ENCODE measurements at regions not wholly inside any gene's neighbourhood (a gene's known extent, or its start where the extent isn't known, plus 50 kb on each side); places are given as distances from the start of the nearest gene placed in this dataset.

DNA sequence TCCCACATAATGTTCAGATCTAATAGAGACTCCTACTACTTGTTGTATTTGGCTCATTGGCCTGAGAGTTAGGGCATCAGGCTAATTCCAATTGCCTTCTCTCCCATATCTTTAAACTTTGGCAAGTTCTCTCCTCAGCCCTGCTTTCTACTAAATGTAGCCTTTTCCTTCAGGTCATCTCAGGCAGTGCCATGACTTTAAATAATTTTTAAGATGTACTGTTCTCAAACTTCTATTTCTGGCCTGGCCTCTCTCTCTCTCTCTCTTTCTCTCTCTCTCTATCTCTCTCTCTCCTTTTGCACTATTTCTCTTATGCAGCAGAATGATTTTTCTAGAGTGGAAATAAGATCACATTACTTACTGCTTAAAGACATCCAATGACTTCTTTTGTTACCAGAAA is 114.5 kb upstream of the PAQR3 start:
- H3K27ac ChIP-seq (ENCODE audit: low read length) = no peak overlapping the region
- no peak for DNase-seq
- H3K4me1 ChIP-seq (ENCODE audit: control insufficient read depth, insufficient read depth, low read length) = no peaks in the 10 kb centered on the region
- H3K9me3 ChIP-seq (ENCODE audit: control insufficient read depth, low read depth, low read length) = no peaks in the 10 kb centered on the region
- H3K27me3 ChIP-seq (ENCODE audit: control insufficient read depth, insufficient read depth, low read length) = no peaks in the 10 kb centered on the region
- no peak overlapping the region for H3K4me3 ChIP-seq (ENCODE audit: low read length)
- no peaks in the 10 kb centered on the region for H3K36me3 ChIP-seq (ENCODE audit: control insufficient read depth, insufficient read depth, low read length)

DNA sequence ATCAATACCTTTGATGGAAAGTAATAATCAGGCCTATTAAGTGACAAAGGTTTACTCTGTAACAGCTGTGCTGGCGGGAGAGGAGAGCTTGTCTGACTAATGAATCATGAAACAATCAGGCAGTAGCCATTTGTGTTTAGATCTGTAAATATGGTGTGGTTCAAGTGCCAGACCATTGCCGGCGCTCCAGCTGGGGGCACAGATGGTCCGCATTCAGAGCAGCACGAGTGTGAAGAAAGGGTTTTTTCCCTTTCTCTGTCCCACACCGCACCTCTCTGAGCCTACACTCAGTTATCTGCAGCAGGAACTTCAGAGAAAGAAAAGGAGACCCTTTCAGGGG is 111.3 kb upstream of the PAQR3 start:
- Histone ChIP-seq H3K36me3 (ENCODE audit: control insufficient read depth, insufficient read depth, low read length) (no peaks in the 10 kb centered on the region), H3K27ac (ENCODE audit: low read length) (no peak overlapping the region), H3K27me3 (ENCODE audit: control insufficient read depth, insufficient read depth, low read length) (no peaks in the 10 kb centered on the region), H3K9me3 (ENCODE audit: control insufficient read depth, low read depth, low read length) (no peaks in the 10 kb centered on the region), H3K4me1 (ENCODE audit: control insufficient read depth, insufficient read depth, low read length) (no peaks in the 10 kb centered on the region), H3K4me3 (ENCODE audit: low read length) (no peak overlapping the region)
- DNase-seq = peak in 1 of 2 donors; percentile 22
- WGBS (ENCODE audit: insufficient coverage, low lambda C conversion rate) = no CpG with 5 or more reads among the region's 6 CpGs

DNA sequence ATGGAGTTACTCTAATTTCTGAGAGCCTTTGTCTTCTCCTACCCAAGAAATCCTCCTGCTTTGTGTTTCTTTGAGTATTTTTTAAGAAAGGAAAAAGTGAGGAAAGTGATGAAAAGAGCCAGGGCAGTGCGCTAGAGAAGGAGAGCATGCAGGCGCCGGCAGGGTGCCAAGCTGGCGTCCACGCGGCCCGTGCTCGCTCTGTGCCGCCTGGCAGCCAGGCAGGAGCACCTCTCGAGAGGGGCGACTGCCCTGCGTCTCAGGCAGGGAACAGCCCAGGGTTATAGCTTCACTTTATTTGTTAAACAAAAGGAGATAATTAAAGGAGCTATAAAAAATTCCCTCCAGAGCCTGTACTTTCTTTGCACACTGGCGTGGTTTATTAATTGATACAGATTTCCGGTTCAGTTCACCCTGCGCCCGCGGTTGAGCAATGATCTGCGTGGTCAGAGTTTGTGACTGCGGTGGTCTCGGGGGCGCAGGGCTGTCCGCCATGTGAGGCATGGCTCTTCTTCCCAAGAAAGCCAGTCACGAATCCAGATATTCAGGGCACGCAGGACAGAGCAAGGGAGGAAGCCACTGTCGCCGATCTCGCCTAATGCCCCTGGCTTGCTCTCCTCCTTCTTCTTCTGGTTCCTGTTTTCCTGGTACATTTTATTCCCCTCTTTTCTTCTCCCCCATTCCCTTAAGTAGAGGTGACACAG is 110.8 kb upstream of the PAQR3 start:
- no peak for DNase-seq
- H3K4me1 ChIP-seq (ENCODE audit: control insufficient read depth, insufficient read depth, low read length) = no peaks in the 10 kb centered on the region
- H3K27ac ChIP-seq (ENCODE audit: low read length) = no peak overlapping the region
- no peak overlapping the region for H3K4me3 ChIP-seq (ENCODE audit: low read length)
- WGBS (ENCODE audit: insufficient coverage, low lambda C conversion rate) = 90% methylated on average over 2 of the region's 27 CpGs
- H3K9me3 ChIP-seq (ENCODE audit: control insufficient read depth, low read depth, low read length) = no peaks in the 10 kb centered on the region
- H3K36me3 ChIP-seq (ENCODE audit: control insufficient read depth, insufficient read depth, low read length) = no peaks in the 10 kb centered on the region
- no peaks in the 10 kb centered on the region for H3K27me3 ChIP-seq (ENCODE audit: control insufficient read depth, insufficient read depth, low read length)

DNA sequence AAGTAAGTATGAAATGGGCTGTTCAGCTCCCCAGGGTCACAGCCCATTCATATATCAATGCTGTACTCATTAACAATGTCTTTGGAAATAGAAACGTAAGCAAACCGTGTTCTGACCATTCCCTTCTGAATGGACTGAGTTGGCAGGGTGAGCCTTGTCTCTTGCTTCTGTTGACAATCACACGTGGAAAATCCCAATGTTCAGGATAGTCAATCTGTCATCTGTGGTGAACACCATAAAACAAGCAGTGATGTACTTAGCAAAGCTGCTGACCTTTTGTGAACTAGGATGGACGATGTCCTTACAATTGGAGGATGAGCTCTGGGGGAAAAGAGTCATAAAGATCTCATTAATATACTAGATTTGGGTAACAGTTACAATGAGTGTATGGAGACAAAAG is 109.6 kb upstream of the PAQR3 start:
- WGBS (ENCODE audit: insufficient coverage, low lambda C conversion rate) = no CpG with 5 or more reads among the region's 4 CpGs
- peaks cover 4% of the 10 kb centered on the region for H3K4me1 ChIP-seq (ENCODE audit: control insufficient read depth, insufficient read depth, low read length)
- no peak overlapping the region for H3K27ac ChIP-seq (ENCODE audit: low read length)
- DNase-seq = no peak
- no peak overlapping the region for H3K4me3 ChIP-seq (ENCODE audit: low read length)
- no peaks in the 10 kb centered on the region for H3K36me3 ChIP-seq (ENCODE audit: control insufficient read depth, insufficient read depth, low read length)
- H3K27me3 ChIP-seq (ENCODE audit: control insufficient read depth, insufficient read depth, low read length) = no peaks in the 10 kb centered on the region
- H3K9me3 ChIP-seq (ENCODE audit: control insufficient read depth, low read depth, low read length) = no peaks in the 10 kb centered on the region

DNA sequence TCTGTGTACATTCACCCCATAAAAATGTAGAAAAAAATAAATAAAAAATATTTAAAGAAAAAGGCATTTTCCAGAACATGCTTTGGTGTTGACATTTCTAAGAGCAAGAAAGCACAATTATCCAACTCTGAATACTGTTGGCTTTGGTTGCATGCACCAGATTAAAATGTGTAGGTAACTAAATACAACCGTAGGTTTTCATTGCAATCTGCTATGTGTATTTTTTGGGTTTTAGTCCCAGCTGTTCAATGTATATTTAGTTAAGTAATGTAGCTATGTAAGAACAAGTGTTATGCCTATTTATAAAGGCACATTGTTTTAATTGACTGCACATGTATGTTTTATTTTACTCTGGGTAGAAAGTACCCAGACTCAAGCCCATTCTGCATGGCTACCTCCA is 108.1 kb upstream of the PAQR3 start:
- Histone ChIP-seq H3K4me3 (ENCODE audit: low read length) (no peak overlapping the region), H3K27ac (ENCODE audit: low read length) (no peak overlapping the region), H3K36me3 (ENCODE audit: control insufficient read depth, insufficient read depth, low read length) (no peaks in the 10 kb centered on the region), H3K27me3 (ENCODE audit: control insufficient read depth, insufficient read depth, low read length) (no peaks in the 10 kb centered on the region), H3K9me3 (ENCODE audit: control insufficient read depth, low read depth, low read length) (no peaks in the 10 kb centered on the region), H3K4me1 (ENCODE audit: control insufficient read depth, insufficient read depth, low read length) (peaks cover 5% of the 10 kb centered on the region)
- no CpG with 5 or more reads among the region's 1 CpG for WGBS (ENCODE audit: insufficient coverage, low lambda C conversion rate)
- no peak for DNase-seq

DNA sequence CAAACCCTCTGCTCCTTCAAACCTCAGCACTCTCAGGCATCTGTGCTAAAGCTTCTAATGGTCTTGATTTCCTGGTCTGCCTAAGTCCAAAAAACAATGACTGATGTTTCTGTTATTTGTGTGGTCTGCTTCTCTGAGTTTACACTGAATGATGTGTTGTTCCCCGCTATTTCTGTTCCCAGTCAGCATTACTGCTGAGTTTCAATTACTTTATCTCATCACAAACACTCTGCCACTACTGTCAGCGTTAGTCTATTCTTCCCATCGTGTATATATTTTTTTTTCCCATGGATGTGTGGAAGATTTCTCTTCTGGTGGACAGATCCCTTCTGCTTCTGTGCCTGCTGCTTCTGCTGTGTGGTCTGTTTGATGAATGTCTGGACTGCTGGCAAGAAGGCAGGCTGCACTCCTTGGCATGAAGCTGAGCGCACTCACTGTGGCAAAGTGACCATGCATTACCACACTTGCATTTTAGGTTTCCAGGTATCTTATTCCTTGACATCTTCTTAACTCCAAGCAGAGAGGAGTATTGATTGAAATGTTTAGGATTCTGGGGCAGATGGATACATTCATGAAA is 106.9 kb upstream of the PAQR3 start:
- Histone ChIP-seq H3K27me3 (ENCODE audit: control insufficient read depth, insufficient read depth, low read length) (no peaks in the 10 kb centered on the region), H3K27ac (ENCODE audit: low read length) (no peak overlapping the region), H3K4me1 (ENCODE audit: control insufficient read depth, insufficient read depth, low read length) (peaks cover 5% of the 10 kb centered on the region), H3K4me3 (ENCODE audit: low read length) (no peak overlapping the region), H3K9me3 (ENCODE audit: control insufficient read depth, low read depth, low read length) (no peaks in the 10 kb centered on the region), H3K36me3 (ENCODE audit: control insufficient read depth, insufficient read depth, low read length) (no peaks in the 10 kb centered on the region)
- WGBS (ENCODE audit: insufficient coverage, low lambda C conversion rate) = no CpG with 5 or more reads among the region's 4 CpGs
- no peak for DNase-seq

DNA sequence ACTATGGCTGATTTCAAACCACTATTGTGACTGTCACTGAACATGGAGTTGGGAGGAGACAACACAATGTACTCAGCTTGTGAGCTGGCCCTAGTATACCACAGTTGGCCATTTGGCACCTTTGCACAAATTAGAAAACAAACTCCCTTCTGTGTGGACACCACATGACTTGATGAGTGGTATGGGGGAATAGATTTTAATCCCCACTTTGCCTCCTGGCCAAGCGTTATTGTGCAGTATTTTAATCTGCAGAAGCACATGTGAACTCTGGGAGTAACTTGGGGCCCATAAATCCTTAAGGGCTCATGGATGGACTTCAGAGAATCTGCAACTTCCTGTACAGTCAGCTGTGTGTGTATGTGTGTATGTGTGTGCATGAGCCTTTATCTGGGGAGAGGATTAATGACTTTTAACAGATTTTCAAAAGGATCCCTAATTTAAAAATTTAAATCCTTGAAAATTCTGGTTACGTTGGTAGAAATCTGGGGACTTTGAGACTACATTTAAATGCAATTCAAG is 105.0 kb upstream of the PAQR3 start:
- 100% methylated on average over 1 of the region's 2 CpGs for WGBS (ENCODE audit: insufficient coverage, low lambda C conversion rate)
- Histone ChIP-seq H3K27me3 (ENCODE audit: control insufficient read depth, insufficient read depth, low read length) (no peaks in the 10 kb centered on the region), H3K9me3 (ENCODE audit: control insufficient read depth, low read depth, low read length) (no peaks in the 10 kb centered on the region), H3K36me3 (ENCODE audit: control insufficient read depth, insufficient read depth, low read length) (no peaks in the 10 kb centered on the region), H3K27ac (ENCODE audit: low read length) (no peak overlapping the region), H3K4me3 (ENCODE audit: low read length) (no peak overlapping the region), H3K4me1 (ENCODE audit: control insufficient read depth, insufficient read depth, low read length) (peaks cover 5% of the 10 kb centered on the region)
- no peak for DNase-seq

DNA sequence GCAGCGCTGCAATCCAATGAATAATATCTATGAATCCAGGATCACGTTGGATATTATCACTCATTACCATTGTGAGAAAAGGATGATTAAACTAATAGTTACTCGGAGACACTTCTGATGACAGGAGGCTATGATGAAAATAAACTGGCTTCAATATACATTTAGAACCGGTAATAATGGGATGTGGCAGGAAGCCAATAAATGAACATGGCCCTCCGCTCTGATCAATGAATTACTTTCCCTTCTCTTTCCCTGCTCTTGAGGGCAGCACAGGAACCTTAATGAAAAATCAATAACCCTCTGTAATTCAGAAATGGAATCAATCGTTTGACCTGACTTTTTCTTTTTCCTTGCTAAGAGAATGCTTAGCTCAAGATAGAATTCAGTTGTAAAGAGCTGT is 103.9 kb upstream of the PAQR3 start:
- H3K27ac ChIP-seq (ENCODE audit: low read length) = no peak overlapping the region
- DNase-seq = no peak
- H3K4me1 ChIP-seq (ENCODE audit: control insufficient read depth, insufficient read depth, low read length) = peaks cover 5% of the 10 kb centered on the region
- no peak overlapping the region for H3K4me3 ChIP-seq (ENCODE audit: low read length)
- 83% methylated on average over 2 of the region's 6 CpGs for WGBS (ENCODE audit: insufficient coverage, low lambda C conversion rate)
- H3K9me3 ChIP-seq (ENCODE audit: control insufficient read depth, low read depth, low read length) = no peaks in the 10 kb centered on the region
- no peaks in the 10 kb centered on the region for H3K27me3 ChIP-seq (ENCODE audit: control insufficient read depth, insufficient read depth, low read length)
- H3K36me3 ChIP-seq (ENCODE audit: control insufficient read depth, insufficient read depth, low read length) = no peaks in the 10 kb centered on the region

DNA sequence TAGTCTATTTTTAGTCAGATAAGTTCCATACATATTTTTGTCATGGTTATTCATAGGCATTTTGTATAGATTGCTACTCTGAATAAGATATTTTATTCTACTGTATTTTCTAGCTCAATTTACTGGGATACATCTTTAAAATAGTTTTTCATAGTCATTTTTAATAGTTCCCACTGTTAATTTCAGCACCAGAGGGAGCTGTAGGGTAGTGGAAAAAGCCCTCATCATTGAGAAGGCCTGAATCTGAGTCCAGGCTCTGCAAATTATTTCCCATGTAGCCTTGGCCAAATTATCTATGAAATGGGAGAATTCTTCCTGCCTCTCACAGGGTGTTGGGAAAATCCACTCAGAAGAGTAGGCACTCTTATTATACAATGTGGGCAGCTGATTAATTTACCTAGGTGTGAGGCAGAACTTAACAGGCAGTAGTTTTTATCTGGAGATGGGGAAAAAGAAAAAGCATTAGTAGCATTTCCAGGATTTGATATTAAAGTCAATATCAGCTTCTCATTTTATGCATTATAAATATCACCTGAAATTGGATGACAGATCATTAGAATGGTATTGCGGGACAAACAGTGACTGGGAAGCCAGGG is 102.9 kb upstream of the PAQR3 start:
- Histone ChIP-seq H3K27me3 (ENCODE audit: control insufficient read depth, insufficient read depth, low read length) (no peaks in the 10 kb centered on the region), H3K4me1 (ENCODE audit: control insufficient read depth, insufficient read depth, low read length) (peaks cover 5% of the 10 kb centered on the region), H3K4me3 (ENCODE audit: low read length) (no peak overlapping the region), H3K9me3 (ENCODE audit: control insufficient read depth, low read depth, low read length) (no peaks in the 10 kb centered on the region), H3K27ac (ENCODE audit: low read length) (no peak overlapping the region), H3K36me3 (ENCODE audit: control insufficient read depth, insufficient read depth, low read length) (no peaks in the 10 kb centered on the region)
- DNase-seq = peak in 1 of 2 donors; percentile 21
- no CpG with 5 or more reads among the region's 1 CpG for WGBS (ENCODE audit: insufficient coverage, low lambda C conversion rate)

DNA sequence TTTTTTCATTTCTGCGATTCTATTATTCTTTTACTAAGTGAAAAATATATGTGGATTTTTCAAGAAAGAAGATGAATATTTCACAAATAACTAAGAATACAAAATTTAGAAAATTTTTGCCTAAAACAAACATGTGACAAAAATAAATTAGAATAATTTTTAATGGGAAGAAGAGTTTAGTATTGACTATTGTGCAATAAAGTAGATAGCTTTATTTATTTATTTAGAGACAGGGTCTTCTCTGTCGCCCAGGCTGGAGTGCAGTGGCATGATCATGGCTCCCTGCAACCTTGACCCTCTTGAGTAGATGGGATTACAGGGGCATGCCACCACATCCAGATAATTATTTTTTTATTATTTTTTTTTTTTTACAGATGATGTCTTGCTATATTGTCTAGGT is 95.3 kb upstream of the PAQR3 start:
- no peaks in the 10 kb centered on the region for H3K4me1 ChIP-seq (ENCODE audit: control insufficient read depth, insufficient read depth, low read length)
- H3K4me3 ChIP-seq (ENCODE audit: low read length) = no peak overlapping the region
- DNase-seq = no peak
- no peaks in the 10 kb centered on the region for H3K9me3 ChIP-seq (ENCODE audit: control insufficient read depth, low read depth, low read length)
- no peak overlapping the region for H3K27ac ChIP-seq (ENCODE audit: low read length)
- H3K27me3 ChIP-seq (ENCODE audit: control insufficient read depth, insufficient read depth, low read length) = no peaks in the 10 kb centered on the region
- 94% methylated on average over 2 of the region's 2 CpGs for WGBS (ENCODE audit: insufficient coverage, low lambda C conversion rate)
- H3K36me3 ChIP-seq (ENCODE audit: control insufficient read depth, insufficient read depth, low read length) = no peaks in the 10 kb centered on the region

DNA sequence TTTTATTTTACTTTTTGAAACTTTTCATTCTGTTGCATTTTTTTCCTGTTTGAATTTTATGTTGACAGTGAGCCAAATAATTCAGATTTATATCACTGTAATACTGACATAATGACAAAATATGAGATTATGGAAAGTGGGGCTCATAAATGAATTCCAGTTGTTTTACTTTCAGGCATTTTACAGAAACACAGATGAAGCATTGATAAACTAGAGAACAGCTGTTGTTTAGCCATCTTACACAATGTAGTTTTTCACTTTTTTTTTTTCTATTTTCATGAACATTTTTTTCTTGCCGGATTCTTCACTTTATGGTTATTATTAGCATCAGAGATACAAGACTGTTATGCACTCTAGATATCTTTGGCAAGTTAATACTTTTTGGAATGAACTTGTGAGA is 91.7 kb upstream of the PAQR3 start:
- H3K27me3 ChIP-seq (ENCODE audit: control insufficient read depth, insufficient read depth, low read length) = no peaks in the 10 kb centered on the region
- DNase-seq = no peak
- H3K9me3 ChIP-seq (ENCODE audit: control insufficient read depth, low read depth, low read length) = no peaks in the 10 kb centered on the region
- 57% methylated on average over 1 of the region's 1 CpG for WGBS (ENCODE audit: insufficient coverage, low lambda C conversion rate)
- no peak overlapping the region for H3K4me3 ChIP-seq (ENCODE audit: low read length)
- no peaks in the 10 kb centered on the region for H3K36me3 ChIP-seq (ENCODE audit: control insufficient read depth, insufficient read depth, low read length)
- no peak overlapping the region for H3K27ac ChIP-seq (ENCODE audit: low read length)
- H3K4me1 ChIP-seq (ENCODE audit: control insufficient read depth, insufficient read depth, low read length) = no peaks in the 10 kb centered on the region

Data from large intestine (tissue), 3 donors.